ENCODE measurements at regions not wholly inside any gene's neighbourhood (a gene's known extent, or its start where the extent isn't known, plus 50 kb on each side); places are given as distances from the start of the nearest gene placed in this dataset.
A peak's percentile ranks its signal among the peaks of the same experiment; 100 is the strongest.

- Histone ChIP-seq H2AFZ (no peak overlapping the region), H3K9me2 (replicated peaks; ENCODE audit: insufficient read depth) (no peaks in the 10 kb centered on the region), H3K27ac (peak overlapping the region; percentile 87), H3K27me3 (no peaks in the 10 kb centered on the region), H3K4me3 (no peak overlapping the region), H4K20me1 (ENCODE audit: insufficient read depth, poor library complexity, severe bottlenecking) (no peaks in the 10 kb centered on the region), H3K4me2 (no peak overlapping the region), H3K9me3 (ENCODE audit: low read depth) (no peaks in the 10 kb centered on the region), H3K36me3 (replicated peaks; ENCODE audit: insufficient read depth, low read depth) (no peaks in the 10 kb centered on the region), H3K4me1 (ENCODE audit: insufficient read depth) (peaks cover 23% of the 10 kb centered on the region), H3K79me2 (no peaks in the 10 kb centered on the region)
- no peak for DNase-seq (ENCODE audit: low spot score)
- 93% methylated on average over 11 of the region's 11 CpGs for WGBS (ENCODE audit: low lambda C conversion rate, missing lambda C conversion rate)
- TF ChIP-seq, protein P1, sequence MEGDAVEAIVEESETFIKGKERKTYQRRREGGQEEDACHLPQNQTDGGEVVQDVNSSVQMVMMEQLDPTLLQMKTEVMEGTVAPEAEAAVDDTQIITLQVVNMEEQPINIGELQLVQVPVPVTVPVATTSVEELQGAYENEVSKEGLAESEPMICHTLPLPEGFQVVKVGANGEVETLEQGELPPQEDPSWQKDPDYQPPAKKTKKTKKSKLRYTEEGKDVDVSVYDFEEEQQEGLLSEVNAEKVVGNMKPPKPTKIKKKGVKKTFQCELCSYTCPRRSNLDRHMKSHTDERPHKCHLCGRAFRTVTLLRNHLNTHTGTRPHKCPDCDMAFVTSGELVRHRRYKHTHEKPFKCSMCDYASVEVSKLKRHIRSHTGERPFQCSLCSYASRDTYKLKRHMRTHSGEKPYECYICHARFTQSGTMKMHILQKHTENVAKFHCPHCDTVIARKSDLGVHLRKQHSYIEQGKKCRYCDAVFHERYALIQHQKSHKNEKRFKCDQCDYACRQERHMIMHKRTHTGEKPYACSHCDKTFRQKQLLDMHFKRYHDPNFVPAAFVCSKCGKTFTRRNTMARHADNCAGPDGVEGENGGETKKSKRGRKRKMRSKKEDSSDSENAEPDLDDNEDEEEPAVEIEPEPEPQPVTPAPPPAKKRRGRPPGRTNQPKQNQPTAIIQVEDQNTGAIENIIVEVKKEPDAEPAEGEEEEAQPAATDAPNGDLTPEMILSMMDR (IDR thresholded peaks at IDR 0.05; ENCODE audit: poor library complexity), result no peak
- no peak for TF ChIP-seq EZH2phosphoT487 (IDR thresholded peaks at IDR 0.05; ENCODE audit: low read depth, severe bottlenecking, unreplicated experiment)
- TF ChIP-seq EZH2 (IDR thresholded peaks at IDR 0.05; ENCODE audit: borderline replicate concordance), result no peak
These were observed 76.5 kb downstream of the RHOU start for GRCh38 chr1:228811712-228812305.

DNA sequence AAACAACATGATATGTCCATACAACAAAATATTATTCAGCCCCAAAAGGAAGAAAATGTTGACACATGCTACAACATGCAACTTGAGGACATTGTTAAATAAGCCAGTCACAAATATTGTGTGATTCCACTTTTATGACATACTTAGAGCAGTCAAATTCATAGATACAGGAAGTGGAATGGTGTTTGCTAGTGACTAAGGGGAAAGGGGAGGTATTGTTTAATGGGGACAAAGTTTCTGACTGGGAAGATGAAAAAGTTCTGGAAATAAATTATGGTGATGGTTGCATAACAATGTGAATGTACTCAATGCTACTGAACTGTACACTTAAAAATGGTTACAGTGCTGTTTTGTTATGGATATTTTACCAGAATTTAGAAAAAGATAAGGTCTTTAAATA, 77.7 kb downstream of the RHOU start:
- Histone ChIP-seq H3K4me3 (no peak overlapping the region), H3K27me3 (no peaks in the 10 kb centered on the region), H3K9me2 (replicated peaks; ENCODE audit: insufficient read depth) (no peaks in the 10 kb centered on the region), H3K4me1 (ENCODE audit: insufficient read depth) (peaks cover 23% of the 10 kb centered on the region), H4K20me1 (ENCODE audit: insufficient read depth, poor library complexity, severe bottlenecking) (no peaks in the 10 kb centered on the region), H3K4me2 (no peak overlapping the region), H3K36me3 (replicated peaks; ENCODE audit: insufficient read depth, low read depth) (no peaks in the 10 kb centered on the region), H3K79me2 (no peaks in the 10 kb centered on the region), H3K27ac (no peak overlapping the region), H3K9me3 (ENCODE audit: low read depth) (no peaks in the 10 kb centered on the region), H2AFZ (no peak overlapping the region)
- no peak for DNase-seq (ENCODE audit: low spot score)
- no peak for TF ChIP-seq EZH2 (IDR thresholded peaks at IDR 0.05; ENCODE audit: borderline replicate concordance)
- TF ChIP-seq, protein P1 (IDR thresholded peaks at IDR 0.05; ENCODE audit: poor library complexity), result no peak
- TF ChIP-seq EZH2phosphoT487 (IDR thresholded peaks at IDR 0.05; ENCODE audit: low read depth, severe bottlenecking, unreplicated experiment), result no peak

- no peak overlapping the region for H3K4me3 ChIP-seq
- DNase-seq (ENCODE audit: low spot score), result no peak
- WGBS (ENCODE audit: low lambda C conversion rate, missing lambda C conversion rate), result 43% methylated on average over 4 of the region's 4 CpGs
- no peaks in the 10 kb centered on the region for H3K27me3 ChIP-seq
- no peaks in the 10 kb centered on the region for H3K9me2 ChIP-seq (replicated peaks; ENCODE audit: insufficient read depth)
- H3K4me1 ChIP-seq (ENCODE audit: insufficient read depth), result peaks cover 22% of the 10 kb centered on the region
- no peaks in the 10 kb centered on the region for H4K20me1 ChIP-seq (ENCODE audit: insufficient read depth, poor library complexity, severe bottlenecking)
- no peak overlapping the region for H2AFZ ChIP-seq
- no peaks in the 10 kb centered on the region for H3K9me3 ChIP-seq (ENCODE audit: low read depth)
- H3K36me3 ChIP-seq (replicated peaks; ENCODE audit: insufficient read depth, low read depth), result no peaks in the 10 kb centered on the region
- H3K27ac ChIP-seq, result no peak overlapping the region
- H3K79me2 ChIP-seq, result no peaks in the 10 kb centered on the region
- TF ChIP-seq EZH2 (IDR thresholded peaks at IDR 0.05; ENCODE audit: borderline replicate concordance), result no peak
- TF ChIP-seq, protein P1 (IDR thresholded peaks at IDR 0.05; ENCODE audit: poor library complexity), result no peak
- no peak for TF ChIP-seq EZH2phosphoT487 (IDR thresholded peaks at IDR 0.05; ENCODE audit: low read depth, severe bottlenecking, unreplicated experiment)
- no peak overlapping the region for H3K4me2 ChIP-seq
These were observed 78.9 kb downstream of the RHOU start for GRCh38 chr1:228814176-228814575.

DNA sequence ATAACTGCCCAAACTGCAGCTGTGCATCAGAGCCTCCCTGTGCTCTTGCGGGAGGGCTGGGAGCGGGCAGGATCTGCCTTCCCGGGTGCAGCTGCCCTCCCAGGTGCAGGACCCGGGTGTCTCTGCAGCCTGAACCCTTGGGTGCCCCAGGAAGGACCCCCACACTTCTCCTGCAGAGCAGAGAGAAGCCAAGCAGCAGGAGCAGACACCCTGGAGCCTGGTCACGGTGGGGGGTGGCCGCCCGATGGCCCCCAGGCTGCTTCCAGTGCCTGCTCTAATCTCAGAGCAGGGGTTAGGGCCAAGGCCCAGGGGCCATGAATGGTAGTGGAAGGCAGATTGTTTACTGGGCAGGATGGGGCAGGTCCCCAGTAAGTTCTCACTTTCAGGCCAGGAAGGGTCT, 83.0 kb downstream of the RHOU start:
- no peak overlapping the region for H3K4me3 ChIP-seq
- 87% methylated on average over 7 of the region's 7 CpGs for WGBS (ENCODE audit: low lambda C conversion rate, missing lambda C conversion rate)
- TF ChIP-seq EZH2phosphoT487 (IDR thresholded peaks at IDR 0.05; ENCODE audit: low read depth, severe bottlenecking, unreplicated experiment), result no peak
- TF ChIP-seq, protein P1 (IDR thresholded peaks at IDR 0.05; ENCODE audit: poor library complexity), result no peak
- TF ChIP-seq EZH2 (IDR thresholded peaks at IDR 0.05; ENCODE audit: borderline replicate concordance), result no peak
- H3K27me3 ChIP-seq, result no peaks in the 10 kb centered on the region
- no peak overlapping the region for H3K4me2 ChIP-seq
- no peaks in the 10 kb centered on the region for H3K36me3 ChIP-seq (replicated peaks; ENCODE audit: insufficient read depth, low read depth)
- H3K9me3 ChIP-seq (ENCODE audit: low read depth), result no peaks in the 10 kb centered on the region
- no peaks in the 10 kb centered on the region for H3K79me2 ChIP-seq
- no peak for DNase-seq (ENCODE audit: low spot score)
- H4K20me1 ChIP-seq (ENCODE audit: insufficient read depth, poor library complexity, severe bottlenecking), result no peaks in the 10 kb centered on the region
- H2AFZ ChIP-seq, result no peak overlapping the region
- H3K27ac ChIP-seq, result no peak overlapping the region
- H3K4me1 ChIP-seq (ENCODE audit: insufficient read depth), result no peaks in the 10 kb centered on the region
- H3K9me2 ChIP-seq (replicated peaks; ENCODE audit: insufficient read depth), result no peaks in the 10 kb centered on the region

Data from hepatocyte (in vitro differentiated cells).